Fibroblast of upper back skin (primary cell): ENCODE measurements at regions not wholly inside any gene's neighbourhood (a gene's known extent, or its start where the extent isn't known, plus 50 kb on each side); places are given as distances from the start of the nearest gene placed in this dataset.

Source experiments
- DNase-seq: peaks from one replicate; pipeline ENCODE4 v3.0.0-alpha.2; 2013

GRCh38 chr7:387132-388022 lies 97.4 kb downstream of the FOXL3 start:
- DNase-seq, result no peak

- no peak for DNase-seq
Observed at GRCh38 chr7:388023-388960, 98.3 kb downstream of the FOXL3 start.

DNA sequence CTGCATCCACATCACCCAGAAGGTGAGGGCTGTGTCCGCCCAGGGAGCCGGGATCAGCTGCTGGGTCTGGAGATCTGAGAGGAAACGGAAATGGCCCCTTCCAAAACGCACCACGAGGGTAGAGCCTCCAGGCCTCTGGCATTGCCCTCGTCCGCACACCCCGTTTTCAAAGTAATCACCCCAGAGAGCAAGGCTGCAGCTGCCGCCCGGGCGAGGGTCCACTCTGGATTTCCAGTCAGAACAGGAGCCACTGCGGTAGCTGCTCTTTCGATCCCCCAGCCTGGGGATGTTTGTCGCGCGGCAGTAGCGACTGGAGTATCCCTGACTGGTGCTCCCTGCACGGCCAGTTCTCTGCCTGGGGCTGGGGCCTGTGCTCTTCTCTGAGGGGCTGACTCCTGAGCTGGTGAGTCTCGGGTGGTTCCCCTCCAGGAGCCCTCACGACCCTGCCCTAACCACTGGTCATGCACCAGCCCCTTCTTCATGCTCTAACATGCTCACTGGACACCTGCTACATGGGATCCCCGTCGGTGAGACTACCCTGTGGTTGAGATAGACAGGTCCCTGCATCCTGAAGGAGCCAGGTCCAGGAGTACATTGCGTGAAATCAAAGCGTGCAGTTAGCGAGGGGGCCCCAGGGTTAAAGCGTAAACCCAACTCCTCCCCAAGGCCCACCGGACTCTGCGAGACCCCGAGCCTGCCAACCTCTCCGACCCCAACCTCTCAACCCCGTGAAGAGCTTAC lies 99.2 kb downstream of the FOXL3 start:
- DNase-seq, result no peak

DNA sequence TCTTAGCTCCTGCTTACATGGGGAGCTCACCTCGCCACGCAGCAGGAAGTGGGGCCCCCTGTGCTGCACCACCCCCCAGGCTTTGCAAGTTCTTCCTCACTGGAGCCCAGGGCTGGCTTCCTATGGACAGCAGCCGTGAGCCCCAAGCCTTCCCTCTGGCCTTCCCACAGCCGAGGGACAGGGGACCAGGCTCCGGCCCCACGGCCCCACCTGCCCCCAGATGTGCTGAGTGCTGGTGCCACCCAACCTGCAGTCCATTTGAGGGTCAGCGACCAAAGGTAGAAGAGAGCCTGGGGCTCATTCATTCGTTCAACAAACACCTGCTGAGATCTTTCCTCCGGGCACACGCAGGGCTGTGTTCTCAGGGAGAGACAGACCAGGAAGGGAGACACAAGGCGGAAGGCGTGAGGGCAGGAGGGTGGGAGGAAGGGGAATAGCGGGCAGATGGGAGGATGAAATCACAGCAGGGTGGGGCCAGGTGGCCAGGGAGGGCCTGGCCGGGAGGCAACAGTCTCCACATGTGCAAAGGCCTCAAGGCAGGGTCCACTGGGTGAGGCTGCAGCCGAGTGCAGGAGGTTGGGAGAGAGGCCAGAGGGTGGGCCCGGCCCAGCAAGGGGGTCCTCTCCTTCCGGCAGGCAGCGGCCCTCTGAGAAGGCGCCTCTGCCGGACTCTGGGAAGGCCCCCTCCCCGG lies 100.1 kb downstream of the FOXL3 start:
- no peak for DNase-seq

DNA sequence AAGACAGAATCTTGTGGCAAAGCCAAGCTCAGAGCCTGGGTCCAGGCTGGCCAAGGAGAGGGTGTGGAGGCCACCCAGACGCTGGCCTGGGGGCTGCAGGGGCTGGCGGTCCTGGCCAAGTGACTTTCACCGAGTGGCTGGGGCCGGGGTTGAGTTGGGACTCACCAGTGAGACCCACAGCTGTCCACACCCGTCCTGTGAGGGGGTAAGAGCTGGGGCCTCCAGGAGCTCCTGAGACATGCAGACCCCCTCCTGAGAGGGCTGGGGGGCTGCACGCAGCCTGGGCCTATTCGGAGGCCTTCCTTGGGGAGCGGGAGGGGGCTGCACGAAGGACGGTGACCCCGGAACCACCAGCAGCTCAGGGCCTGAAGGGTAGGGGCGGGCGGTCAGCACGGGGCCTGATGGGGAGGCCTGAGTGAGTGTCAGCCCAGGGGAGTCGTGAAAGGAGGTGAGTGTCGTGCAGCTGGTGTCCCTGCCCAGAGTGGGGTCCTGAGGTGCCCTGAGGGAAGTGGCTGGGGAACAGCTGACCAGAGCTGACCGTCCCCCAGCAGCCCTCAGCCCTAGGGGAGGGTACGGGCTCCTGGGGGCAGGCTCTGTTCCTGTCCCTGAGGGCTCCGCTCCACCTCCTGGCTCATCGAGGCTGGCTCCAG lies 100.9 kb downstream of the FOXL3 start:
- no peak for DNase-seq

- DNase-seq, result no peak
Observed at GRCh38 chr7:391411-391951, 101.5 kb downstream of the FOXL3 start.

GRCh38 chr7:391961-392524 lies 102.1 kb downstream of the FOXL3 start:
- no peak for DNase-seq

DNA sequence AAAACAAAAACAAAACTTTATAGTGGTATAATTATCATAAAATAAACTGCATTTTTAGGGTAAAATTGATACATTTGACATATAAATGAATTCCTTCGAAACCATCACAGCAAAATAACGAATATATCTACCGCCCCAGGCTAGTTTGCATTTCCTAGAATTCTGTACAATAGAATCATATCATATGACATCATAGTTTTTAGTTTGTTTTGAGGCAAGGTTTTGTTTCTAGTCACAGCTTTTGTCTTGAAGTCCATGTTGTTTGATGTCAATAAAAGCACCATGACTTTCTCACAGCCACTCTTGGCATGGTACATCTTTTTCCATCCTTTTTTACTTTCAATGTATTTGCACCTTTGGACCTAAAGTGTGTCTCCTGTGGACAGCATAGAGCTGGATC lies 102.9 kb downstream of the FOXL3 start:
- no peak for DNase-seq

- no peak for DNase-seq
Observed at GRCh38 chr7:395643-396042, 105.7 kb downstream of the FOXL3 start.

- DNase-seq, result no peak
Observed at GRCh38 chr7:398888-399287, 108.9 kb downstream of the FOXL3 start.

DNA sequence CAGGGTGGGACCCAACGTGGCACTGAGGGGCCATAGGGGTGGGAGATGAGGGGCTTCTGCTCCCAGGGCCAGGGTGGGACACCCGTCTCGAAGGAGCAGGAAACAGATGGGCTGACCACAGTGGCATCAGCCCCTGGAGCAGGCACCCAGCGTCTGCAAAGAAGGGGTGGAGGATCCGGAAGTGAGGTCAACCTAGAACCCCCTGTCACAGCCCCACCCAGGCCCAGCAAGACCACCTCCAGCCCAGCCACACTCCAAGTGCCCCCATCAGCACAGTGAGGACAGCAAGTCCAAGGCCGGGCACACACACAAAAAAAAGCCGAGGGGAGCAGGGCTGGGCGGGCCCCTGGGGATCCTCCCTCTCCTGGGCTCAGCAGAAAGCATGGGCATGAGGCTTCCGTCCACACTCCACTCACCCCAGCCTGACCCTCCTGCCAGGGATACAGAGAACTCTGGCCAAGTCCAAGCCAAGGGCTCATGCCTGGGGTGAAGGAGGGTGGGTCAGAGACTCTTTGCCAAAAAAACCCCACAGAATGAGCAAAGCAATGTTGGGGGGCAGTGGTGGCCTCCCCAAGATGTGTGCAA lies 111.0 kb downstream of the FOXL3 start:
- DNase-seq, result no peak

DNA sequence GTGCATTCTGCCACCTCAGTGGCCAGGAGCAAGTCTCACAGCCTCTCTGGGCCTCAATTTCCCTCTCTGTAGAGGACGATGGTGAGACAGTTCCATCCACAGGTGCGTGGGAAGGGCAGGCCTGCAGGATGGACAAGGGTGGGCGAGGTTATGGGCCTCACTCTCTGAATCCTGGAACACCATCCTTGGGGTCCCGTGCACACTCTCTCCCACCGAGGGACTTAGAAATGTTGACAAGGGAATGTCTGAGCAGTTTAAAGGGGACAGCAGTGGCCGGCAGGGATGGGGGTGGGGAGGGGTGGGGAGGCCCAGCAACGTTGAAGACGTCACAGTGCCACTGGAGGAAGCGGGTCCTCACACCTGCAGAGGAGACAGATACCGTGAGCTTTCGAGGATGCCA lies 111.5 kb downstream of the FOXL3 start:
- DNase-seq, result no peak

DNA sequence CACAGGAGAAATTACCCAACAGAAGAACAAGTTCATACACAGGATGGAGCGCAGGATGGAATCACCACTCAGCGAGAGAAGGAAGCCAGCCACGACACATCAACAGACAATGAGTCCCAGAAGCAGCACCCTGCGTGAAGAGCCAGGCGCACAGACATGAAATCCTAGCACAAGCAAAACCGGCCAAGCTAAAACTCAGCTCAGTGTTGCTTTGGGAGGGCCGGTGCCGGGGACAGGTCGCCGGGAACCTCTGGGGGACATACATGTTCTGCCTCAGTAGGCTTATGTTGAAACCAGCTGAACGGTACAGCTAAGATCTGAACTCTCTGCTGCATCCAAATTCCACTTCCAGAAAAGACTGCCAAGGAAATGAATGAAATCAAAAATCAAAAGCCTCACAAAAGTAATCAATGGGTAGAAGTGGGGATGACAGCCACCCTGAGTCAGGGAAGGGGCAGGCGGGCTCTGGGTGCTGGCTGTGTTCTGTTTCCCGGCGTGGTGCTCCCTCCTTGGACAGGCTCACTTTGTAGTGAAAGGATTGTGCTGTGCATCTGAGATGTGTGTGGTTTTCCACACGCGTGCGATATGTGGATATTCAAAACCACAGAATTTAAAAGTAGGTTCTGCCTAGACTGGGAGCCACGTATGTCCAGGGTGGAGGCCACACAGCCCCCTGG lies 114.7 kb downstream of the PDGFA start:
- DNase-seq, result no peak

DNA sequence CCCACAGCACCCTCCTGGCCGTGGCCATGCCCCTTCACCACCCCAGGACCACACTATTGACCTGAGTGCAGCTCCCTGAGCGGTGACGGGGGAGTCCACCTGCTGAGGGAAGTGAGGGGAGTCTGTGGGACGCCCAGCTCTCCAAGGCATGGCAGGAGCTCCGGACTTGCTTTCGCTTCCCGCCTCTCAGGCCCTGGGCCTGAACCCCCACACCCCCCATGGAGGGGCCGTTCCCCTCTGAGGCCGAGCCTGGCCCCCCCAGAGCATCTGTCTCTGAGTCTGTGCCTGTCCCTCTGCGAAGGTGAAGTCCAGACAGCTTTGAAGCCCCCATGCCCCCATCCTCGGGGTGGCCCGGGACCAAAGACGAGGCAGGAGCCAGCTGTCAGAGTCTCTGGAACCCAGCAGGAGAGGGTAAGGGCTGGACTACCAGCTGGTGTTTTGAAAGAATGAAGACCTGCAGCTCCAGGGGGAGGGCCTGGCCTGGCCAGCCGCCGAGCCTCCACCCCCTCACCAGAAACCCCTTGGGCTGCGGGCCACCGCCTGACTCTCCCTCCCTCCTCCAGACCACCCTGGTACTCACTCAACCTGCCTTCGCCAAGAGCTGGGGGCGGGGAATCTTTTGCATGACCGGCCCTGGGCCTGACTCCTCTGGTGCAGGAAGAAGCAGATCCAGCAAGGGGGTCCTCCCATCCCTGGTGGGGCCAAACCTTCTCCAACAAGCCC lies 114.0 kb downstream of the PDGFA start:
- no peak for DNase-seq

DNA sequence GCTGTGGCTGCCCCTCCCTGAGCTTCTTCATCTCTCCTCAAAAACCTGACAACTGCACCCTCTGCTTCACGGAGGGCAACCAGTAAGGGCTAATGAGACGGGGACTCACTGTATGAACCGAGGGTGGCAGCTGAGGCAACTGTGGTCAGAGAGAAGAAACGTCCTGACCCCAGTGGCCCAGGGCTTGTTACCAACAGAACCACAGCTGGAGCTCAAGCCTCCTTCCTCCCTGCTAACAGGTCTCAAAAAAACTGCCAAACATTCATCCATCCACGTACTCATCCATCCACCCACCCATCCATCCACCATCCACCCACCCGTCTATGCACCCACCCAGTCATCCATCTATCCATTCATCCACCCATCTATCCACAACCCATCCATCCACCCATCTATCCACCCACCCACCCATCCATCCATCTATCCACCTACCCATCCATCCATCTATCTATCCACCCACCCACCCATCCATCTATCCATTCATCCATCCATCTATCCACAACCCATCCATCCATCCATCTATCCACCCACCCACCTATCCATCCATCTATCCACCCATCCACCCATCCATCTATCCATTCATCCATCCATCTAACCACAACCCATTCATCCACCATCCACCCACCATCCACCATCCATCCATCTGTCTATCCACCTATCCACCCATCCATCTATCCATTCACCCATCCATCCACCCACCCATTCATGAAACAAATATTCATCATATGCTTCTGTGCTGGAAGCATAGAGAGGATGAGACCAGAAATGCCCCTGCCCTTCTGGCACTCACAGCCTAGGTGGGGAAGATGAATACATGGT lies 111.7 kb downstream of the PDGFA start:
- no peak for DNase-seq

DNA sequence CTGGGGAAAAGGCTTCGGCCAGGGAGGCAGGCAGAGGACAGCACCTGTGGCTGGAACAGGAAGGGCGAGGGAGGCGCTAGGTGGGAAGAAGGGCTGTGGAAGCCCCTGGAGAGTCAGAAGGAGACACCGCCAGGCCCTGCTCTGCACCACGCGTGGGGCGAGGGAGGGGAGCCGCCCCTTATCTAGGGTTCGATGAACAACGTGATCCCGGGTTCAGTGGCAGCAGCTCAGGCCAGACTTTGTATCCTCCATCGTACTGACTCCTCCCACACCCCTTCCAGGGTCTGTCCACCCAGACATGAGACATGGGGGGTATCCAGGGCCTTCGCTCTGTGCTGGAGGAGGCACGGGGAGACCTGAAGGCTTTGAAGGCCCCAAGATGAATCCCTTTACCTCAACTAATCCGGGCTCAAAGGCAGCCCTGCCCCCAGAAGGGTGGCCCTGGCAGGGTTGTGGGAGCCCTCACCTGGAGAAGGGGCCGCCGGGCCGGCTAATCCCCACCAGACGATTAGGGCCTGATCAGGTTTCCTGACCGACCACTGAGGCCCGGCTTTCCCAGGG lies 110.8 kb downstream of the PDGFA start:
- DNase-seq, result no peak

DNA sequence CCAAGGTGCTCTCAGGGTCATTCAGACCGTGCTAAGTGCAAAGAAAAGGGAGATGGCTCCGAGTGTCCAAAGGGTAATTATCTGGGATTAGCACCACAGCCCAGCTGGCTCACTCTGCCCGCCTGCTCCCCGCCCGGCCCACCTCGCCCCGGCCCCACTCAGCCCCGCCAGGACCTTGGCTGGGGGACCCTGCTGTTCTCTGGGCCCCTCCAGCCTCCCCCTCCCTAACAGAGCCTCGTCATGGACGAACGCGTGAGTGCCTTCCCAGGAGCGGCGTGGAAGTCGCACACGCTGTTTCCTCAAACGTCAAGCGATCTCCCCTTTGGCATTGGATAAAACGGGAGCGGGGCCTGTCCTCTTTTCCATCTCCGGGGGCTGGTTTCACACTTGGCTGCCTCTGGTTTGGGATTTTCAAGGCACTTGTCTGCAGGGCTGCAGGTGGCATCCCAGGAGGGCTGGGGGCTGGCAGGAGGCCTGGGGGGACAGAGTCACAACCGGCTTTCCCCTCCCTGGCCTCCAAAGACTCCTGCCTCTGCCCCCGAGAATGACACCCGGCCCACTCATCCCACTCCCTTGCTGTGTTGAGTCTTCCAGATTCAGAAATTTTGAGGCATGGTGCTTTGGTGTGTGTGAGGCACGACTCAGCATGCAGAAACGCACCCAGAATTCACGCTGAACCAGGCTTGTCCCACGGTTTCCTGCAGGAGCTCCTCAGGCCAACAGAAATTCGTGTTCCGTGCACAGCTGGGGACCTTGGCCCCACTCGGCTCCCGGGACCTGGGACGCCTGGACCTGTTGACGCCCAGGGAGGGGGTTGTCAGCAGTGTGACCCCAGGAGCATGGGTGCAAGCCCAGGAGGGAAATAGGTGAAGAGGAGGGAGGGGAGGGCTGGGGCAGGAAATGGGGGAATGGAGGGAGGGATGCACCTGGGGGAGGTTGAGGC lies 110.0 kb downstream of the PDGFA start:
- no peak for DNase-seq
